ENCODE measurements at regions not wholly inside any gene's neighbourhood (a gene's known extent, or its start where the extent isn't known, plus 50 kb on each side); places are given as distances from the start of the nearest gene placed in this dataset.
A peak's percentile ranks its signal among the peaks of the same experiment; 100 is the strongest.
"Not testable (repeated sequence)": the region's sequence is repeated elsewhere in the genome, so short reads cannot be mapped to it uniquely, and the experiment has no call there.

DNA sequence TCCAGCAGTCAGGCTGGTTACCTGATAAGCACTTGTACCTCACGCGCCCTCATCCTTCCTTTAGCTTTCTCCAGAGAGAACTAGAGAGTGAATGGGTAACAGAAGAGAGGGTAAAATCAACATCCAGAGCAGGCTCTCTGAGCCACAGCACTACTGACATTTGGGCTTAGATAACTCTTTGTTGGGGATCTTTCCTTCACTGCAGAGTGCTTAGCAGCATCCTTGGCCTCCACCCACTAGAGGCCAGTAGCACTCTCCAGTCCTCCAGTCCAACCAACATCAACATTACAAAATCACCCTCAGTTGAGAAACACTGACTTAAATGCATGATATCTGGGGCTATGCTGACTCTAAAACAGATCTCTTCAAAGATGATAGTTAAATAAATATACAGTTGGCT is 220.7 kb downstream of the TACR3 start:
- WGBS (ENCODE audit: insufficient coverage) = no CpG with 5 or more reads among the region's 2 CpGs
- H3K9me3 ChIP-seq (replicated peaks; ENCODE audit: control insufficient read depth, low read depth, low read length) = peaks cover 3% of the 10 kb centered on the region
- peak; percentile 23 for DNase-seq
- H3K27me3 ChIP-seq (ENCODE audit: control insufficient read depth, insufficient read depth, low read length) = no peaks in the 10 kb centered on the region
- H3K4me1 ChIP-seq (ENCODE audit: control insufficient read depth, insufficient read depth, low read length) = no peaks in the 10 kb centered on the region
- H3K4me3 ChIP-seq (ENCODE audit: low read length) = no peak overlapping the region
- no peaks in the 10 kb centered on the region for H3K36me3 ChIP-seq (ENCODE audit: control insufficient read depth, insufficient read depth, low read length)
- H3K27ac ChIP-seq (ENCODE audit: low read length) = no peak overlapping the region

DNA sequence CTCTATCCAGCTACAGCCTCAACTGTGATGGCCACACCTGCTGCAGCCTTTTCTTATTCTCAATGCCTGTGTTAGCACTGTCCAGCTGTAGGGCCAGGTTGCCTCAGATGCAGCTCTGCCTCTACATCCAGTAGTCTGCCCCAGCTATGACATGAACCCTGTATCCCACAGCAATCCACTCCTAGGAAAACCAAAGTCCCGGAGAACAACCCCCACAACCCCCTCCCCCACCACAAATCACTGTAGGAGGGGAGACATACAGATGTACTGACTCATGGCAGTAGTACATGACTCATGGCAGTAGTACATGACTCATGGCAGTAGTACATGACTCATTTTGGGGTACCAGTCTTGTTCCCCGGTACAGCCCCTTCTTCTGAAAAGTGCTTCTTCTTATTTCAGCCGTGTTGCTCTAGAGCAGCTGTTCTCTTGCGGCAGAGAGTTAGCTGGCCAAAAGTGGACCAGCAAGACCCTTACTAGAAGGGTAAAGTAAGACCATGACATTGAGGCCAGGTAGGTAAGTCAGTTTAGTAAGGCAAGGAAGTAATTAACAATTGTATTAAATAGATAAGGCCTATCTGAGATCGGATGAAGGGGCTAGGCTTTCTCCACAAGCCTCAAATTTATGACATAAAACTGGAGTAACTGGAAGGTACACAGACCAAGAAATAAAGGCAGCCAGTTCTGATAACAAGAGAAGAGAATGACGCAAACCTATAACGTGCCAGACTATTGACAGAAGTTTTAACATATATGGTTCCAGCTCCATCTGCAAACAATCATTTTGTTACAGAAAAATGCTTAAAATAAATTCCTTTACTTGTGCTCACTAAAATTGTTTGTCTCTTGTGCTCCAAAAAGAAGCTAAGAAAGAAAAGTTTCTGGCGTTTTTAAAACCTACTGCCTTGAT is 221.4 kb downstream of the TACR3 start:
- H3K4me1 ChIP-seq (ENCODE audit: control insufficient read depth, insufficient read depth, low read length) = no peaks in the 10 kb centered on the region

DNA sequence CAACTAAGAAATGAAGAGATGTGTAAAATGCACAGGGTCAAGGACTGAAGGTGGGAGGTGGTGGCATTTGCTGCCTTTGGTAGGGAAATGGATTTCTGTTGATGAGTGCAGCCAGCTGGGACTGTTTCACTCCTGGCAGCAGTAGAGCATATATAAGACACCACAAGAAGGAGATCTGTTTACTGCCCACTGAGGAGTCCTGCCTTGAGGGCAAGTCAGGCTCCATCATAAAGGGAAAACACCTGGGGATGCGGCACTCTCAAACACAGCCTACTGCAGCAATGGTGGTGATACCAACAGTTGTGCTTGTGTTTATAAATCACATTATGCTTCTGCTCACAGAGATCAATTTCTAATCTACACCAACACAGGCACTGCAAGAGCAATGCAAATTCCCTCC is 222.1 kb downstream of the TACR3 start:
- H3K36me3 ChIP-seq (ENCODE audit: control insufficient read depth, insufficient read depth, low read length) = no peaks in the 10 kb centered on the region
- no peak overlapping the region for H3K4me3 ChIP-seq (ENCODE audit: low read length)
- DNase-seq = no peak
- H3K27me3 ChIP-seq (ENCODE audit: control insufficient read depth, insufficient read depth, low read length) = no peaks in the 10 kb centered on the region
- H3K9me3 ChIP-seq (replicated peaks; ENCODE audit: control insufficient read depth, low read depth, low read length) = peaks cover 3% of the 10 kb centered on the region
- no peaks in the 10 kb centered on the region for H3K4me1 ChIP-seq (ENCODE audit: control insufficient read depth, insufficient read depth, low read length)
- H3K27ac ChIP-seq (ENCODE audit: low read length) = no peak overlapping the region
- no CpG with 5 or more reads among the region's 1 CpG for WGBS (ENCODE audit: insufficient coverage)

More for the DNA sequence above, 221.4 kb downstream of the TACR3 start:
- H3K36me3 ChIP-seq (ENCODE audit: control insufficient read depth, insufficient read depth, low read length) = no peaks in the 10 kb centered on the region
- peaks cover 3% of the 10 kb centered on the region for H3K9me3 ChIP-seq (replicated peaks; ENCODE audit: control insufficient read depth, low read depth, low read length)
- H3K27me3 ChIP-seq (ENCODE audit: control insufficient read depth, insufficient read depth, low read length) = no peaks in the 10 kb centered on the region
- peak; percentile 82 for DNase-seq
- no peak overlapping the region for H3K27ac ChIP-seq (ENCODE audit: low read length)
- no peak overlapping the region for H3K4me3 ChIP-seq (ENCODE audit: low read length)
- 61% methylated on average over 4 of the region's 8 CpGs for whole genome bisulfite sequencing (ENCODE audit: insufficient coverage)

DNA sequence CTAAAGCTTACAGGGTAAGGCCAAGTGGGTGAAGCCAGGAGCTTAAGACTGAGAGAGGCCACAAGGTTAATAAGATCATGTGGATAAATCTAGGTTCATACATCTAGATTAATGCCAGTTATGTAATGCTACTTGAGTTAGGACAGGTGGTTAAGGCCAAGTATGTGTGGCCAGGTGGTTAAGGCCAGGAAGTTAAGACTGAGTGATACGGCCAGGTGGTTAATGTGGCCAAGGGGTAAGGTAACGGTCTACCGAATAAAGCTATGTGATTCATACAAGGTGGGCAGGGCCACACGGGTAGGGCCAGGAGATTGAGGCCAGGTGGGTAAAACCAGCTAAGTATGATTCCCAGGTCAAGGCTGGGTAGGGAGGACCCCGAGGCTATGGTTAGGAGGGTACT is 223.0 kb downstream of the TACR3 start:
- H3K27ac ChIP-seq (ENCODE audit: low read length) = no peak overlapping the region
- H3K9me3 ChIP-seq (replicated peaks; ENCODE audit: control insufficient read depth, low read depth, low read length) = peaks cover 3% of the 10 kb centered on the region
- 88% methylated on average over 4 of the region's 5 CpGs for WGBS (ENCODE audit: insufficient coverage)
- no peak overlapping the region for H3K4me3 ChIP-seq (ENCODE audit: low read length)
- no peaks in the 10 kb centered on the region for H3K4me1 ChIP-seq (ENCODE audit: control insufficient read depth, insufficient read depth, low read length)
- no peaks in the 10 kb centered on the region for H3K36me3 ChIP-seq (ENCODE audit: control insufficient read depth, insufficient read depth, low read length)
- no peaks in the 10 kb centered on the region for H3K27me3 ChIP-seq (ENCODE audit: control insufficient read depth, insufficient read depth, low read length)
- no peak for DNase-seq

DNA sequence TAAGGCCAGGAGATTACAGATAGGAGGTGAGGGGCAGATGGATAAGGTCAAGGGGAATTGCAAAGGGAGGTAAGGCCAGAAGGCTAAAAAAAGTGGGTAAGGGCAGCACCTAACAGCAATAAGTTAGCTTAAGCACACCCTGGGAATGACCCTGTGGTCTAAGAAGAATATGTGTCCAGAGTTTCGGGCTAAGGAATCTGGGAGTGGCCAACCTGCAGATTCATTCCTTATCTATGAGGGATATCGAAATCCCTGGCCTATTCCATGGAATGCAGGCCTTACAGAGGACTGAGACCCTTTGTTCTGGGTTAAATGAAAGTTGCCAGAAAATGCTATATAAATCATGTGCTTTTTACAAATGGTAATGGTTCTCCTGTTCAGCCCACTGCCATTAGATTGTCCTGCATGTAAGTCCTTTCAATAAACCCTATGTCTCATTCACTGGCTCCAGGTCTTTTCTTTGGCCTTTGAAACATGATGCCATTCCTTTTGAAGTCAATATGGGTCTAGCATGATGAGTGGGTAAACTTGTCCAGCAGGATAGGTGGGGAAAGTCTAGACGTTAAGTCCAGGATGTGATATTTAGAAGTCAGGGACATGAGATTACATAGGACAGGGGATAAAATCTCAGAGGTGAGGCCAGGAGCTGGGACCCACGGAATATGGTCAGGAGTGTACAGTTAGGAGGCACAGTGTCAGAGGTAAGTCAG is 226.2 kb downstream of the TACR3 start:
- H3K27me3 ChIP-seq (ENCODE audit: control insufficient read depth, insufficient read depth, low read length) = no peaks in the 10 kb centered on the region
- no peaks in the 10 kb centered on the region for H3K9me3 ChIP-seq (replicated peaks; ENCODE audit: control insufficient read depth, low read depth, low read length)
- no peaks in the 10 kb centered on the region for H3K36me3 ChIP-seq (ENCODE audit: control insufficient read depth, insufficient read depth, low read length)
- no peak for DNase-seq
- no peak overlapping the region for H3K27ac ChIP-seq (ENCODE audit: low read length)
- 64% methylated on average over 2 of the region's 4 CpGs for WGBS (ENCODE audit: insufficient coverage)
- no peaks in the 10 kb centered on the region for H3K4me1 ChIP-seq (ENCODE audit: control insufficient read depth, insufficient read depth, low read length)
- H3K4me3 ChIP-seq (ENCODE audit: low read length) = no peak overlapping the region

DNA sequence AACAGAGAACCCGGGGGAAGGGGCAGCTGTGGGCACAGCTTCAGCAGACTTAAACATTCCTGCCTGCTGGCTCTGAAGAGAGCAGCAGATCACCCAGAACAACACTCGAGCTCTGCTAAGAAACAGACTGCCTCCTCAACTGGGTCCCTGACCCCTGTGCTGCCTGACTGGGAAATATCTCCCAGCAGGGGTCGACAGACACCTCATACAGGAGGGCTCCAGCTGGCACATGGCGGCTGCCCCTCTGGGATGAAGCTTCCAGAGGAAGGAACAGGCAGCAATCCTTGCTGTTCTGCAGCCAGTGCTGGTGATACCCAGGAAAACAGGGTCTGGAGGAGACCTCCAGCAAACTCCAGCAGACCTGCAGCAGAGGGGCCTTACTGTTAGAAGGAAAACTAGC is 234.5 kb downstream of the TACR3 start:
- H3K27me3 ChIP-seq (ENCODE audit: control insufficient read depth, insufficient read depth, low read length); H3K9me3 ChIP-seq (replicated peaks; ENCODE audit: control insufficient read depth, low read depth, low read length); H3K4me1 ChIP-seq (ENCODE audit: control insufficient read depth, insufficient read depth, low read length); H3K36me3 ChIP-seq (ENCODE audit: control insufficient read depth, insufficient read depth, low read length); H3K4me3 ChIP-seq (ENCODE audit: low read length); DNase-seq; H3K27ac ChIP-seq (ENCODE audit: low read length): not testable (repeated sequence)
- 59% methylated on average over 3 of the region's 4 CpGs for WGBS (ENCODE audit: insufficient coverage)

DNA sequence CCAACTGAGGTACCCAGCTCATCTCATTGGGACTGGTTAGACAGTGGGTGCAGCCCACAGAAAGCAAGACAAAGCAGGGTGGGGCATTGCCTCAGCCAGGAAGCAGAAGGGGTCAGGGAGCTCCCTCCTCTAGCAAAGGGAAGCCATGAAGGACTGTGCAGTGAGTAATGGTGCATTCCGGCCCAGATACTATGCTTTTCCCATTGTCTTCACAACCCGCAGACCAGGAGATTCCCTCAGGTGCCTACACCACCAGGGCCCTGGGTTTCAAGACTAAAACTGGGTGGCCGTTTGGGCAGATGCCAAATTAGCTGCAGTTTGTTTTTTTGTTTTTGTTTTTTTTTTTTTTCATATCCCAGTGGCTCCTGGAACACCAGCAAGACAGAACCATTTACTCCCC is 235.3 kb downstream of the TACR3 start:
- H3K9me3 ChIP-seq (replicated peaks; ENCODE audit: control insufficient read depth, low read depth, low read length) = no peaks in the 10 kb centered on the region
- WGBS (ENCODE audit: insufficient coverage) = no CpG with 5 or more reads among the region's 3 CpGs
- H3K27me3 ChIP-seq (ENCODE audit: control insufficient read depth, insufficient read depth, low read length) = no peaks in the 10 kb centered on the region
- no peaks in the 10 kb centered on the region for H3K36me3 ChIP-seq (ENCODE audit: control insufficient read depth, insufficient read depth, low read length)
- DNase-seq = no peak
- no peak overlapping the region for H3K27ac ChIP-seq (ENCODE audit: low read length)
- no peaks in the 10 kb centered on the region for H3K4me1 ChIP-seq (ENCODE audit: control insufficient read depth, insufficient read depth, low read length)
- H3K4me3 ChIP-seq (ENCODE audit: low read length) = no peak overlapping the region

DNA sequence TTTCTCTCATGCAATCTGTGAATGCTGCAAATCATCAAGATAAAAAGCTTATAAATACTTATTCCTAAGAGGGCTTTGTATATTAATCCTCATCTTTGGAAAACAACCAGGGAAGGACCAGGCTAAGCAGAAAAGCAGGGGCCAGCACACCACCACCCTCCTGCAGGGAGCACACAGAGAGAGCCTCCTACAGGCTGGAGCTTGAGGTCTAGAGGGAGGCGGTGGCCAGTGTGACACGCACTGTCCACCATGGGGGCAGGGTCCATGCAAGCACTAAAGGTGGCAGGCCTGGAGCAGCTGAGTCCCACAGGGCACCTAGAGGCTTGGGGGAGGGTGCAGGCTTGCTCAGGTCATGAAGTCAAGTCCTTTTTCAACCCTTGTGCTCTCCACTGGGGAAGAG is 236.9 kb downstream of the TACR3 start:
- no peak overlapping the region for H3K27ac ChIP-seq (ENCODE audit: low read length)
- H3K36me3 ChIP-seq (ENCODE audit: control insufficient read depth, insufficient read depth, low read length) = no peaks in the 10 kb centered on the region
- no peak overlapping the region for H3K4me3 ChIP-seq (ENCODE audit: low read length)
- 69% methylated on average over 2 of the region's 2 CpGs for WGBS (ENCODE audit: insufficient coverage)
- H3K4me1 ChIP-seq (ENCODE audit: control insufficient read depth, insufficient read depth, low read length) = no peaks in the 10 kb centered on the region
- DNase-seq = no peak
- H3K9me3 ChIP-seq (replicated peaks; ENCODE audit: control insufficient read depth, low read depth, low read length) = no peaks in the 10 kb centered on the region
- no peaks in the 10 kb centered on the region for H3K27me3 ChIP-seq (ENCODE audit: control insufficient read depth, insufficient read depth, low read length)

DNA sequence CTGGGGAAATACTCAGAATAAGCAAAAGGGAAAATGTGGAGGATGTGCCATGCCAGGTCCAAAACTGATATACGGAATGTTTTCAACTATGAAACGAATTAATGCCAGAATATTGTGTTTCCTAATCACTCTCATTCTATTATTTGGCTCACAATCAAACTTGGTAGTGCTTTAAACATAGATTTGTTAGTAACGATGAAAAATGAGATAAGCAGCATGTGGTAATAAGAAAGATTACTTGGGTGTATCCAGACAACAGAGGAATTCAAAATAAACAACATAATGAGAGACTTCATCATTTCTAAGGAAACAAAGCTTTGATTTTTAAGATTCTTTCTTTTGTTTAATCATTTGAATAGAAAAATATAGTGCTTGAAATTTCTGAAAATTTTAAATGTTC is 237.3 kb downstream of the TACR3 start:
- no CpG with 5 or more reads among the region's 3 CpGs for WGBS (ENCODE audit: insufficient coverage)
- no peaks in the 10 kb centered on the region for H3K36me3 ChIP-seq (ENCODE audit: control insufficient read depth, insufficient read depth, low read length)

DNA sequence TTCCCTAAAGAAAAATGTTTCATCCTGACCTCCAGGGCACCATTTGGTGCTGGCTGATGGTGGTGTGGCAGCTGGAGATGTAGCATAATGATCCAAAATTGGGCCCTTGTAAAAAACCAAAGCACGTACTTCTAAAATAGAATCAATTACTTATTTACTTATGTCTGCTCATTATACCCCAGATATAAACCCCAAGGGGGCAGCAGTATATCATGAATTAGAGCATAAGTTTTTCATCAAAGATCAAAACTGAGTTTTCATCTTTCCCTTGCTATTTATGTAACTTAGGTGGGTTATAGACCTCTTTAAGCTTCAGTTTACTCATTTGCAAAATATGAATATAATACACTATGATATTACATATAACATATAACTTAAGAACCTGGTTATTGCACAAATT is 241.1 kb downstream of the TACR3 start:
- no peak overlapping the region for H3K4me3 ChIP-seq (ENCODE audit: low read length)
- no peaks in the 10 kb centered on the region for H3K36me3 ChIP-seq (ENCODE audit: control insufficient read depth, insufficient read depth, low read length)
- no peak for DNase-seq
- no peaks in the 10 kb centered on the region for H3K27me3 ChIP-seq (ENCODE audit: control insufficient read depth, insufficient read depth, low read length)
- no CpG with 5 or more reads among the region's 1 CpG for WGBS (ENCODE audit: insufficient coverage)
- H3K9me3 ChIP-seq (replicated peaks; ENCODE audit: control insufficient read depth, low read depth, low read length) = no peaks in the 10 kb centered on the region
- H3K27ac ChIP-seq (ENCODE audit: low read length) = no peak overlapping the region
- no peaks in the 10 kb centered on the region for H3K4me1 ChIP-seq (ENCODE audit: control insufficient read depth, insufficient read depth, low read length)

More for the DNA sequence above, 237.3 kb downstream of the TACR3 start:
- H3K27ac ChIP-seq (ENCODE audit: low read length) = no peak overlapping the region
- no peaks in the 10 kb centered on the region for H3K9me3 ChIP-seq (replicated peaks; ENCODE audit: control insufficient read depth, low read depth, low read length)
- H3K4me1 ChIP-seq (ENCODE audit: control insufficient read depth, insufficient read depth, low read length) = no peaks in the 10 kb centered on the region
- H3K4me3 ChIP-seq (ENCODE audit: low read length) = no peak overlapping the region
- H3K27me3 ChIP-seq (ENCODE audit: control insufficient read depth, insufficient read depth, low read length) = no peaks in the 10 kb centered on the region
- DNase-seq = no peak

All from muscle of leg (tissue), 3 donors.